Smooth muscle cell (in vitro differentiated cells): ENCODE measurements at regions not wholly inside any gene's neighbourhood (a gene's known extent, or its start where the extent isn't known, plus 50 kb on each side); places are given as distances from the start of the nearest gene placed in this dataset.
A peak's percentile ranks its signal among the peaks of the same experiment; 100 is the strongest.

ENCODE experiments used
- DNase-seq: peaks from one replicate; lab custom pipeline; 2025; ENCODE audit not compliant: unreplicated experiment; lab: John Stamatoyannopoulos, UW
- H2AFZ ChIP-seq: fragments of 200-600 bp; sonication (generic); 2 replicates; pipeline ENCODE4 v1.6.0; 2016; ENCODE audit warnings: antibody characterized with exemption, low read depth, mild to moderate bottlenecking
- H3F3A ChIP-seq: fragments of 200-600 bp; sonication (generic); 2 replicates; pipeline ENCODE4 v1.6.0; 2017; ENCODE audit warnings: antibody characterized with exemption, low read depth
- H3K27ac ChIP-seq: fragments of 200-600 bp; sonication (generic); 2 replicates; pipeline ENCODE4 v1.5.1; 2016; ENCODE audit warnings: low read depth, mild to moderate bottlenecking
- H3K27me3 ChIP-seq: fragments of 200-600 bp; sonication (generic); 2 replicates; pipeline ENCODE4 v1.6.1; 2016; ENCODE audit warnings: low read depth, mild to moderate bottlenecking
- H3K36me3 ChIP-seq: fragments of 200-600 bp; sonication (generic); 2 replicates; pipeline ENCODE4 v1.5.1; 2016; ENCODE audit warnings: low read depth
- H3K4me1 ChIP-seq: fragments of 200-600 bp; sonication (generic); 2 replicates; pipeline ENCODE4 v1.5.1; 2016; ENCODE audit warnings: low read depth
- H3K4me2 ChIP-seq: fragments of 200-600 bp; sonication (generic); 2 replicates; pipeline ENCODE4 v1.6.0; 2016; ENCODE audit warnings: mild to moderate bottlenecking
- H3K4me3 ChIP-seq: fragments of 200-600 bp; sonication (generic); 2 replicates; pipeline ENCODE4 v1.5.1; 2016; ENCODE audit warnings: mild to moderate bottlenecking
- H3K79me2 ChIP-seq: fragments of 200-600 bp; sonication (generic); 2 replicates; pipeline ENCODE4 v1.6.0; 2016; ENCODE audit warnings: low read depth, mild to moderate bottlenecking
- H3K9ac ChIP-seq: fragments of 200-600 bp; sonication (generic); 2 replicates; pipeline ENCODE4 v1.6.0; 2016; ENCODE audit warnings: low read depth
- H3K9me3 ChIP-seq: fragments of 200-600 bp; sonication (generic); replicated peaks from 2 replicates; pipeline ENCODE4 v1.5.1; 2016; ENCODE audit warnings: low read depth
- H4K20me1 ChIP-seq: fragments of 200-600 bp; sonication (generic); 2 replicates; pipeline ENCODE4 v1.6.0; 2016; ENCODE audit warnings: low read depth
- WGBS: methylation state at CpG from one replicate; pipeline ENCODE4 v1.1.7; 2016; ENCODE audit warnings: low lambda C conversion rate; 5-methylcytosine and 5-hydroxymethylcytosine counted together
- TF ChIP-seq, protein P1 (sequence below): fragments of 200-600 bp; sonication (generic); IDR thresholded peaks from 2 replicates; pipeline ENCODE4 v1.5.1; 2017; ENCODE audit warnings: borderline replicate concordance, mild to moderate bottlenecking, antibody characterized with exemption; ENCODE audit not compliant: insufficient read depth, poor library complexity, severe bottlenecking

DNA sequence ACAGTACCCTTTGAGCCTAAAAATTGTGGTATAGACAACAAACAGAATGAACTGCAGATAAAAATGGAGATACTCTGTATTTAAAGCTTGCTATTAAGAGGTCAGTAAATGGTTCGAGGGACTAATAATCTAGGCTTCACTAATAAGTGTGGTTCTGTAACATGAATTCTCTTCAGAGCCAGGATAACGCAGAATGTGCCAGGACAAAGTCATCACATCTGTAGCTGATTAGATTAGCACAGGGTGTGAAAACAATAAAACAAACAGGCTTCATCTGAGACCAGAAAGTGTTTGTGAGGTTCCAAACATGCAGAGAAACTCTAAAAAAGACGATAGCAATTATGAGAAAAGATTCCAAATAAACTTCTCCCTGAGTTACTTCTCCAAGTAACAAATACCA, 89.1 kb upstream of the LUZP2 start:
- no peaks in the 10 kb centered on the region for H3K4me1 ChIP-seq
- WGBS, result 61% methylated on average over 3 of the region's 3 CpGs

DNA sequence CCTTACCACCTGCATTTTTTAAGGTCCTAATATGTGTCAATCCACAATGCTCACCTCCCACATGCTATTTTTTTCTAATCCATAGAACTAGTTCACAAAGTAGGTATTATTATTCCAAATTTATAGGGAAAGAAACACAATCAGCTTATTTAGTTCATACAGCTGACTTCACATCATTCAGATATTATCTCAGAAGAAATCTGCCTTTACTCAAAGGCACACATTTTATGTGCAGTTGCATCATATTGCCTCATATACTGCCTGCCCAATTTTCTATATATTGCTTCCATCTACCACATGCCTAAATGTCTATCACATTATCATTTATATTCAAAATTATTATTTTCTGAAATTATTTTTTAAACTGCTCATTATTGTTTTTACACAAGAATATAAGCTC, 88.7 kb upstream of the LUZP2 start:
- Histone ChIP-seq H3K4me1 (no peaks in the 10 kb centered on the region), H3F3A (no peaks in the 10 kb centered on the region), H3K9ac (no peak overlapping the region), H3K4me2 (no peak overlapping the region), H3K27ac (no peak overlapping the region), H2AFZ (no peak overlapping the region), H3K36me3 (no peaks in the 10 kb centered on the region), H3K79me2 (no peaks in the 10 kb centered on the region), H4K20me1 (no peaks in the 10 kb centered on the region), H3K27me3 (no peaks in the 10 kb centered on the region), H3K4me3 (no peak overlapping the region), H3K9me3 (no peaks in the 10 kb centered on the region)
- no peak for DNase-seq
- TF ChIP-seq, protein P1, sequence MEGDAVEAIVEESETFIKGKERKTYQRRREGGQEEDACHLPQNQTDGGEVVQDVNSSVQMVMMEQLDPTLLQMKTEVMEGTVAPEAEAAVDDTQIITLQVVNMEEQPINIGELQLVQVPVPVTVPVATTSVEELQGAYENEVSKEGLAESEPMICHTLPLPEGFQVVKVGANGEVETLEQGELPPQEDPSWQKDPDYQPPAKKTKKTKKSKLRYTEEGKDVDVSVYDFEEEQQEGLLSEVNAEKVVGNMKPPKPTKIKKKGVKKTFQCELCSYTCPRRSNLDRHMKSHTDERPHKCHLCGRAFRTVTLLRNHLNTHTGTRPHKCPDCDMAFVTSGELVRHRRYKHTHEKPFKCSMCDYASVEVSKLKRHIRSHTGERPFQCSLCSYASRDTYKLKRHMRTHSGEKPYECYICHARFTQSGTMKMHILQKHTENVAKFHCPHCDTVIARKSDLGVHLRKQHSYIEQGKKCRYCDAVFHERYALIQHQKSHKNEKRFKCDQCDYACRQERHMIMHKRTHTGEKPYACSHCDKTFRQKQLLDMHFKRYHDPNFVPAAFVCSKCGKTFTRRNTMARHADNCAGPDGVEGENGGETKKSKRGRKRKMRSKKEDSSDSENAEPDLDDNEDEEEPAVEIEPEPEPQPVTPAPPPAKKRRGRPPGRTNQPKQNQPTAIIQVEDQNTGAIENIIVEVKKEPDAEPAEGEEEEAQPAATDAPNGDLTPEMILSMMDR, result no peak

More for the DNA sequence above, 89.1 kb upstream of the LUZP2 start:
- H3K27ac ChIP-seq, result no peak overlapping the region
- no peaks in the 10 kb centered on the region for H4K20me1 ChIP-seq
- no peak overlapping the region for H3K9ac ChIP-seq
- H3K4me3 ChIP-seq, result no peak overlapping the region
- DNase-seq, result no peak
- TF ChIP-seq, protein P1, result no peak
- no peaks in the 10 kb centered on the region for H3K36me3 ChIP-seq
- no peaks in the 10 kb centered on the region for H3K79me2 ChIP-seq
- H3K9me3 ChIP-seq, result no peaks in the 10 kb centered on the region
- no peaks in the 10 kb centered on the region for H3F3A ChIP-seq
- H3K4me2 ChIP-seq, result no peak overlapping the region
- no peak overlapping the region for H2AFZ ChIP-seq
- H3K27me3 ChIP-seq, result no peaks in the 10 kb centered on the region

DNA sequence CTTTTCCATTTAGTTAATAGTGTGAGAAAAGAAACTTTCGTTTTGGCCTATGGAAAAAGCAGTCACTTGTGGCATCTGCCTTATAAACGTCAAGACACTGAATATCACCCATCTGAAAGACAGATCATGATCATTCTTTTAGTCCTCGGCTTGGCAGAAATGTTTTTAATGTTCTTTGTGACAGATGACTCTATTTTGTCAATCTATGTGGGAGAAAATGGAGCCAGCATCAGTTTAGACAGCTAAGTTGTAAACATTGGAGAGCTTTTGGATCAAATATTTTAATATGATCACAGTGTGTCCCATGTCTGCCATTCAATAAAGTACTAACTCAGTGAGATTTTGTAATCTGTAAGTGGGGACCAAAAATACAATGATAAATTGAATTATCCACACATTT, 85.1 kb upstream of the LUZP2 start:
- no peak overlapping the region for H3K9ac ChIP-seq
- no peak for DNase-seq
- H3F3A ChIP-seq, result no peaks in the 10 kb centered on the region
- no peaks in the 10 kb centered on the region for H4K20me1 ChIP-seq
- 87% methylated on average over 3 of the region's 3 CpGs for WGBS
- TF ChIP-seq, protein P1, result no peak
- H3K27ac ChIP-seq, result no peak overlapping the region
- H3K4me1 ChIP-seq, result no peaks in the 10 kb centered on the region
- no peaks in the 10 kb centered on the region for H3K9me3 ChIP-seq
- no peaks in the 10 kb centered on the region for H3K79me2 ChIP-seq
- H3K36me3 ChIP-seq, result no peaks in the 10 kb centered on the region
- no peak overlapping the region for H3K4me2 ChIP-seq
- no peaks in the 10 kb centered on the region for H3K27me3 ChIP-seq
- peak overlapping the region; percentile 5 for H2AFZ ChIP-seq
- no peak overlapping the region for H3K4me3 ChIP-seq

DNA sequence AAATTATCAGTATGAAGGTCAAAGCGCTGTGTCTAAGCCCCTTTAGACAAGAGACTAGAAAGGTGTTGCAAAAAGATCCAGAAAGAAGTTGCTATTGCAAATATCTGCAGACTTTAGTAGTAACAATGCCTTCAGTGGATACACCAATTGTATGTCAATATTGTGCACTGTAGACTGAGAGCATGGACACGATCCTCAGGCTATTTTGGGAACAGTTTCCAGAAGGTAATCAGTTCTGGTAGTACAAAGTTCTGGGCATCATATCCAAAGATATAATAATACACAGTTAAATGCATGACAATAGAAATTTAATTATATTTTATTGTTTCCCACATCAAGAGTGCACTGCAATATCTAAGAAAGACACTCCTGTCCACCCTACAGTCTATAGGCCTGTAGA, 84.1 kb upstream of the LUZP2 start:
- TF ChIP-seq, protein P1, result no peak
- Histone ChIP-seq H3F3A (no peaks in the 10 kb centered on the region), H3K27me3 (no peaks in the 10 kb centered on the region), H3K9ac (no peak overlapping the region), H3K36me3 (no peaks in the 10 kb centered on the region), H3K4me1 (no peaks in the 10 kb centered on the region), H3K9me3 (no peaks in the 10 kb centered on the region), H3K27ac (no peak overlapping the region), H3K4me3 (no peak overlapping the region), H2AFZ (peak overlapping the region; percentile 53), H3K4me2 (no peak overlapping the region), H4K20me1 (no peaks in the 10 kb centered on the region), H3K79me2 (no peaks in the 10 kb centered on the region)
- no peak for DNase-seq
- 88% methylated on average over 2 of the region's 2 CpGs for WGBS
